Gastroesophageal sphincter (tissue), 4 donors: ENCODE measurements at regions not wholly inside any gene's neighbourhood (a gene's known extent, or its start where the extent isn't known, plus 50 kb on each side); places are given as distances from the start of the nearest gene placed in this dataset.

Source experiments
- ATAC-seq: fragments of 150-250 bp; one replicate; pipeline ENCODE4 v1.9.1; 2016; ENCODE audit warnings: mild to moderate bottlenecking, moderate library complexity
- H3K27ac ChIP-seq, 4 donors: fragments of 200-600 bp; sonication (generic) in 3 of 4; 1 replicate in 3 of 4; 2 replicates in 1 of 4; pipeline ENCODE4 v1.5.1; 2016 to 2019
- H3K27me3 ChIP-seq: fragments of 200-600 bp; sonication (generic); one replicate; pipeline ENCODE4 v1.5.1; 2019
- H3K36me3 ChIP-seq, 2 donors: fragments of 200-600 bp; sonication (generic); one replicate each; pipeline ENCODE4 v1.5.1; 2019; ENCODE audit warnings: control low read depth in 1 of 2
- H3K4me1 ChIP-seq, 3 donors: fragments of 200-600 bp; sonication (generic); 1 replicate in 2 of 3; 2 replicates in 1 of 3; pipeline ENCODE4 v1.5.1; 2016 to 2019; ENCODE audit warnings: control low read depth in 2 of 3
- H3K4me3 ChIP-seq, 2 donors: fragments of 200-600 bp; sonication (generic); one replicate each; pipeline ENCODE4 v1.5.1; 2019; ENCODE audit warnings: mild to moderate bottlenecking in 1 of 2, moderate library complexity in 1 of 2
- H3K9me3 ChIP-seq, 3 donors: fragments of 200-600 bp; sonication (generic); one replicate each; pipeline ENCODE4 v1.5.1; 2017 to 2019; ENCODE audit warnings: control low read depth in 2 of 3
- EP300 ChIP-seq: sonication (generic); formaldehyde crosslinking; IDR thresholded peaks from one replicate; pipeline ENCODE4 v1.6.1; 2017; ENCODE audit warnings: antibody characterized with exemption, mild to moderate bottlenecking
- POLR2A ChIP-seq, 2 donors: fragments of 450-650 bp; IDR thresholded peaks; one replicate each; pipeline ENCODE4 v1.6.1; 2017; ENCODE audit warnings: antibody characterized with exemption in 2 of 2, mild to moderate bottlenecking in 2 of 2, moderate library complexity in 1 of 2
- POLR2AphosphoS5 ChIP-seq: sonication (generic); formaldehyde crosslinking; IDR thresholded peaks from one replicate; pipeline ENCODE4 v1.6.1; 2017; ENCODE audit warnings: antibody characterized with exemption
- WGBS, 2 donors: methylation state at CpG; one replicate each; pipeline ENCODE4 v1.1.5; 2018; ENCODE audit warnings: low coverage in 1 of 2; 5-methylcytosine and 5-hydroxymethylcytosine counted together
- TF ChIP-seq, protein P1 (sequence below), 4 experiments: fragments of 200-600 bp in 2 of 4; fragments of 450-650 bp in 2 of 4; sonication (generic) in 1 of 4; IDR thresholded peaks; one replicate each; pipeline ENCODE4 v1.5.1; 2017 to 2019; ENCODE audit warnings: antibody characterized with exemption in 4 of 4, mild to moderate bottlenecking in 2 of 4, moderate library complexity in 2 of 4

DNA sequence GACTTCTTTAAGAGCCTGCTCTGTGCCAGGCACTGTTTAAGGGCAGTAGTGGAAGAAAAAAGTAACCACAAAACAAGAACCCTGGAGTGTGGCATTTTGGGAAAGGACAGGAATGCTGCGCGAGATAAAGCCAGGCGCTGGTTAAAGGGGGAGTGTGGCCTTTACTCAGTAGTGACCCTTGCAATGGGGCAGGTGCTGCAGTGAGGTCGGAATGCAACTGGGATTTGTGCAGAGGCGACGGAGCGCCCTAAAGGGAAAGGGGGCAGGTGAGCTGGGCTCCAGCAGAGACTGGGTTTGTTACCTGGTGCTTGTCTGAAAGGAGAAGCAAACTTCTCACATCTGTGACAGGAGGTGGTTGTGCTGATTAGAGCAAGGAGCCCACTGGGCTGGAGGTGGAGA lies 263.6 kb downstream of the ACTR3B start:
- Histone ChIP-seq H3K4me1 (no peaks in the 10 kb centered on the region), H3K9me3 (peaks cover 0 to 6% (median 0%) of the 10 kb centered on the region in 3 donors), H3K36me3 (no peaks in the 10 kb centered on the region), H3K27me3 (peaks cover 5% of the 10 kb centered on the region), H3K4me3 (no peak overlapping the region), H3K27ac (no peak overlapping the region)
- TF ChIP-seq POLR2A (IDR thresholded peaks at IDR 0.05) (no peak), POLR2AphosphoS5 (no peak), EP300 (no peak)
- TF ChIP-seq, protein P1, sequence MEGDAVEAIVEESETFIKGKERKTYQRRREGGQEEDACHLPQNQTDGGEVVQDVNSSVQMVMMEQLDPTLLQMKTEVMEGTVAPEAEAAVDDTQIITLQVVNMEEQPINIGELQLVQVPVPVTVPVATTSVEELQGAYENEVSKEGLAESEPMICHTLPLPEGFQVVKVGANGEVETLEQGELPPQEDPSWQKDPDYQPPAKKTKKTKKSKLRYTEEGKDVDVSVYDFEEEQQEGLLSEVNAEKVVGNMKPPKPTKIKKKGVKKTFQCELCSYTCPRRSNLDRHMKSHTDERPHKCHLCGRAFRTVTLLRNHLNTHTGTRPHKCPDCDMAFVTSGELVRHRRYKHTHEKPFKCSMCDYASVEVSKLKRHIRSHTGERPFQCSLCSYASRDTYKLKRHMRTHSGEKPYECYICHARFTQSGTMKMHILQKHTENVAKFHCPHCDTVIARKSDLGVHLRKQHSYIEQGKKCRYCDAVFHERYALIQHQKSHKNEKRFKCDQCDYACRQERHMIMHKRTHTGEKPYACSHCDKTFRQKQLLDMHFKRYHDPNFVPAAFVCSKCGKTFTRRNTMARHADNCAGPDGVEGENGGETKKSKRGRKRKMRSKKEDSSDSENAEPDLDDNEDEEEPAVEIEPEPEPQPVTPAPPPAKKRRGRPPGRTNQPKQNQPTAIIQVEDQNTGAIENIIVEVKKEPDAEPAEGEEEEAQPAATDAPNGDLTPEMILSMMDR (IDR thresholded peaks at IDR 0.05) = no peak
- WGBS, 2 donors = 52 to 72% methylated on average over 5 to 6 of the region's 7 CpGs
- ATAC-seq = no peak

DNA sequence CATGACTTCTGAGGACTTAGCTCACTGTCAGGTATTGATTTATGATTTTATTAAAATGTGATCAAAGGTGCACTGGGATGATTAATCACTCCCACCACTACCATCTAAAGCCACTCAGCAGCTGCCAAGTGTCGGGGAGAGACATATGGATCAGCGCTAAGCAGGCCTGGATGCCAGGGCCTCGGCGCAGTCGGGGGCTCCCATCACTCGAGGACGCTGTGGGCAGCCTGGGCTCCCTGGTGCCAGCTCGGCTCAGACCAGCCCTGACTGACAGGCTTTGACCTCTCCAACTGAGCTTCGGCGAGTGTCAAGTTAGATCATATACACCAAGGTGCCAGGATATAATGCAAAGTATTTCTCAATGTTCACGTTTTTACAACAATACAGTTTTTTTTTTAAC lies 267.7 kb downstream of the ACTR3B start:
- WGBS, 2 donors = 68 to 90% methylated on average over 4 to 10 of the region's 11 CpGs
- no peak for ATAC-seq
- H3K27ac ChIP-seq = no peak overlapping the region

DNA sequence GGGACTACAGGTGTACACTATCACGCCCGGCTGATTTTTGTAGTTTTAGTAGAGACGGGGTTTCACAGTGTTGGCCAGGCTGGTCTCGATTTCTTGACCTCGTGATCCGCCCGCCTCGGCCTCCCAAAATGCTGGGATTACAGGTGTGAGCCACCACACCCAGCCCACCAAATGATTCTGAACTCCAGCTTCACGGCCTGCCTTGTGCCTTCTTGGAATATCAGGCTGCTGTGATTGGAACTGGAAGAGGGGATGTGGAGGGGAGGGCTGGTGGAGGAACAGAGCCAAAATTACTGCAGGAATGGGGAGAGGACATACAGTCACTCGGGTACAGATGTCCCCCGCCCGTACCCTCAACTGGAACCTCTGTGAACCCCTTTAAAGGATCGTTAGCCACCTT lies 268.4 kb downstream of the ACTR3B start:
- Histone ChIP-seq H3K9me3 (no peaks in the 10 kb centered on the region), H3K27me3 (no peaks in the 10 kb centered on the region), H3K36me3 (no peaks in the 10 kb centered on the region), H3K4me1 (no peaks in the 10 kb centered on the region), H3K4me3 (no peak overlapping the region), H3K27ac (no peak overlapping the region)
- TF ChIP-seq, protein P1 (IDR thresholded peaks at IDR 0.05) = no peak
- TF ChIP-seq EP300 (no peak), POLR2AphosphoS5 (no peak), POLR2A (IDR thresholded peaks at IDR 0.05) (no peak)
- 78 to 94% methylated on average over 4 to 7 of the region's 13 CpGs for WGBS, 2 donors
- no peak for ATAC-seq

More for the DNA sequence above, 267.7 kb downstream of the ACTR3B start:
- H3K4me1 ChIP-seq = no peaks in the 10 kb centered on the region
- no peaks in the 10 kb centered on the region for H3K36me3 ChIP-seq
- H3K9me3 ChIP-seq = no peaks in the 10 kb centered on the region
- TF ChIP-seq, protein P1 (IDR thresholded peaks at IDR 0.05) = no peak
- TF ChIP-seq POLR2AphosphoS5 (no peak), EP300 (no peak), POLR2A (IDR thresholded peaks at IDR 0.05) (no peak)
- H3K4me3 ChIP-seq = no peak overlapping the region
- H3K27me3 ChIP-seq = no peaks in the 10 kb centered on the region

DNA sequence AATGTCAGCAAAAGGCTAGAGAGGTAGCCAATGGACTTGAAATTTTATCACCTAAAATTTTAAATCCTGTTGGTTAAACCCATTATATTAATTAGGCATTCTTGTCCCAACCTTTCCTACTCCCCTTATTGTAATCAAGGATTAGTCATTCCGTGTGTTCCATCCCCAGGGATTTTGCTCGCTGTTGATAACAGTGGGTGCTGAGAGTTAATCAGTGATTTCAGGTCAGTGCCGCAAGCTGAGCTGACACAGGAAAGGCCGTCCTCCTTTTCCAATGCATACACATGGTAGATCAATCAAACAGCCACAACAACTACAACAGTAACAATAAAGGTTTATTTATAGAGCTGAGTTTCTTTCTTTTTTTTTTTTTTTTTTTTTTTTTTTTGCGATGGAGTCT lies 271.4 kb downstream of the ACTR3B start:
- ATAC-seq = no peak

DNA sequence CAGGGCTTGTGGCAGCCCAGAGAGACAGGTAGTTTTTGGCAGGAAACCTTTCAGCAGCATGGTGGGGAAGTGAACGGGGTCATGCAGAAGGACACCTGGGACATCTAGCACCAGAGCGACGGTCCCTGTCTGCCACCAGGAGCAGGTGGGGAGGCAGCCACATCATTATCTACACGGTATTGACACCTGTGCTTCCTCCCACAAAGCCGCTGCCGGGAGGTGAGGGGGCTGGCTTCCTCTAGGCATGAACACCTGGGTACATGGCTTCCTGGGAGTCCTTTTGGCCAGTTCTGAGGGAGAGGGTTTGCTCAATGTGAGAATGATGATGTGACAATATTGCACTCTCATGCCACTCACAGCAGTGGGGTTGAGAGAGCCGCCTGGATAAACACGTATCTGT lies 275.2 kb downstream of the ACTR3B start:
- H3K4me1 ChIP-seq = no peaks in the 10 kb centered on the region
- H3K9me3 ChIP-seq = no peaks in the 10 kb centered on the region
- no peak for TF ChIP-seq EP300
- no peak for TF ChIP-seq POLR2AphosphoS5
- no peak for TF ChIP-seq POLR2A (IDR thresholded peaks at IDR 0.05)
- TF ChIP-seq, protein P1 (IDR thresholded peaks at IDR 0.05) = no peak
- H3K36me3 ChIP-seq = no peaks in the 10 kb centered on the region
- WGBS, 2 donors = 79% methylated on average over 5 of the region's 8 CpGs; no CpG with 5 or more reads in 1 of the 2 donors
- H3K4me3 ChIP-seq = no peak overlapping the region
- no peaks in the 10 kb centered on the region for H3K27me3 ChIP-seq
- no peak overlapping the region for H3K27ac ChIP-seq
- ATAC-seq = no peak

More for the DNA sequence above, 271.4 kb downstream of the ACTR3B start:
- Histone ChIP-seq H3K9me3 (no peaks in the 10 kb centered on the region), H3K27ac (no peak overlapping the region), H3K27me3 (no peaks in the 10 kb centered on the region), H3K4me3 (no peak overlapping the region), H3K36me3 (no peaks in the 10 kb centered on the region), H3K4me1 (no peaks in the 10 kb centered on the region)
- TF ChIP-seq, protein P1 (IDR thresholded peaks at IDR 0.05) = no peak
- TF ChIP-seq POLR2AphosphoS5 (no peak), POLR2A (IDR thresholded peaks at IDR 0.05) (no peak), EP300 (no peak)
- 72 to 100% methylated on average over 2 to 5 of the region's 5 CpGs for WGBS, 2 donors
